HG02759 (cell line): ENCODE measurements at regions not wholly inside any gene's neighbourhood (a gene's known extent, or its start where the extent isn't known, plus 50 kb on each side); places are given as distances from the start of the nearest gene placed in this dataset.

ENCODE experiments used
- ATAC-seq: cut with Tn5 transposase; IDR thresholded peaks from one replicate; pipeline ENCODE4 v1.9.1; 2021; ENCODE audit warnings: mild to moderate bottlenecking, moderate library complexity; ENCODE audit not compliant: unreplicated experiment

DNA sequence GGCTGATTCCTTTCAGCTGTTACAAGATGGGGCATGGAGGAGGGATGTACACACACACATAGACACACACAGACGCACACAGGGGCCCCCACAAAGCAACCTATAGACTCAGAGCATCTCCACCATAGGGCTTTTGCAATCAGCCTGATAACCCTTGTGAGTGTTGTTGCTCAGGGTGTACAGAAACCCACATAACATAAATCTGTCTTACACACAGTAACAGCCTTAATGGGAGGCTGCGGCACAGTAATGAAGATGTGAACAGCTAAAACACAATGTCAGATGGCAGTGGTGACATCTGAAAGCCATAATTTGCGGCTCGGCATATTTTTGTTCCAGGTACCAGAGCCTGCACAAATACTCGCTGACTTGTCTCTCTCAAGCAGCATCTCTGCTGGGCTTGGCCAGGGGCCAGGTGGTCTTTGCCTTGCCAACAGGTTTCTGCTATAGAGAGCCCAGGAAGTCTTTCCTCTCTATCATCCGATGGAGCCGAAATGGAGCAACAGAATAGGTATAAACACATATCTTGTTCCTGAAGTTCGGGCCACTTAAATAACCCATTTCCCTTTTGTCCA, 357.2 kb upstream of the GATB start:
- no peak for ATAC-seq

DNA sequence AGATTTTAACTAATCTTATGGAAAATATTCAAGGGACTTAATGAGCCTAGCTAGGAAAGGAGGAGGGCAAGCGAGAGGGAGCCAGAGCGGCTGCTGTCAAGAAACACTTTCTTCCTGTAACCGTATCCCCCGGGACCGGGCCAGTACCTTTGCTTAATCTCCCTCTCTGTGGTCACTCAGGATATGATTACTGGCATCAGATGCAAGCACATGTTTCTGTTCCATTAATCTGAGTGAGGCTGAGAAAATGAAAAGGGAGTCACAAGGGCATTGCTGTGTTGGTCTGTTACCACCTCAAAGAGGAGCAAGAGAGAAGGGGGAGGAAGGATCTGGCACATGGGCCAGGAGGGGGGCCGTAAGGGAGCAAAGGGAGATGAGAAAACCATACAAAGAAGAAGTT, 356.7 kb upstream of the GATB start:
- ATAC-seq, result no peak

- no peak for ATAC-seq
Measured at GRCh38 chr4:152117054-152117453, 356.2 kb upstream of the GATB start.

GRCh38 chr4:152115794-152116193, 355.0 kb upstream of the GATB start:
- ATAC-seq, result no peak

- no peak for ATAC-seq
Measured at GRCh38 chr4:152115118-152115517, 354.3 kb upstream of the GATB start.

- ATAC-seq, result no peak
Measured at GRCh38 chr4:152114562-152114961, 353.8 kb upstream of the GATB start.

DNA sequence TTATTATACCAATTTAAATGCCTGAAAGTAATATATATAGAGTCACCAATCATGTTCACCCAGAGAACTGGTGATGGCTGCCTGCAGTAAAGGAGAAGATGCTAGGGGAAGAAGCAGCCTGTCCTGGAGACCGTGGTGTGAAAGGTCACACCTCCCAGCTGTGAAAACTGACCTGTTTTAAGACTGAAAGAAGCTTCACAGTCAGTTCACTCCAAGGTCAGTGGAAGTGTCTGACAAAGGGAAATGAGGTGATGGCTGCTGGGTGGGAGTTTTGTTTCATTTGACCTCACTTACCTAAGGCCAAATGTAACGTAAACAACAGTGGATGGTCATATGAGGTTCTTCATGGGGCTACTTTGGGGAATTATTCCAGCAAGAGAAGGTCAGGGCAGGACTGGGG, 352.1 kb upstream of the GATB start:
- peak; percentile 87 for ATAC-seq

DNA sequence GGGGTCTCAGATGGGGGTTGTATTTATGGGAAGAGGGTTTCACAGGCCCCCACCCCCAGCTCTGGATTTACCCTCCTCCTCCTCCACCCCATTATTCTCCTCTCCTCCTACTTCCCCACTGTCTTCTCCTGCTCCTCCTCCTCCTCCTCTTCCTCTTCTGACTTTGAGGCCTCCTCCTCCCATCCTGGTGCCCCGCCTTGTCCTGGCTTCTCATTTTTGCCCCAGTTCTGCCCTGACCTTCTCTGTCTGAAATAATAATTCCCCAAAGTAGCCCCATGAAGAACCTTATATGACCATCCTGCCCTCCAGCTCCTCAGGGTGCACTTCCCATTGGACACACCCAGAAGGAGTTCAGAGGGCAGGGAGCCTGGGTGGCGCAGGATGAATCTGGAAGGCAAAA, 351.4 kb upstream of the GATB start:
- no peak for ATAC-seq

- no peak for ATAC-seq
Measured at GRCh38 chr4:152110780-152111179, 350.0 kb upstream of the GATB start.

GRCh38 chr4:152109531-152110509, 349.0 kb upstream of the GATB start:
- no peak for ATAC-seq

DNA sequence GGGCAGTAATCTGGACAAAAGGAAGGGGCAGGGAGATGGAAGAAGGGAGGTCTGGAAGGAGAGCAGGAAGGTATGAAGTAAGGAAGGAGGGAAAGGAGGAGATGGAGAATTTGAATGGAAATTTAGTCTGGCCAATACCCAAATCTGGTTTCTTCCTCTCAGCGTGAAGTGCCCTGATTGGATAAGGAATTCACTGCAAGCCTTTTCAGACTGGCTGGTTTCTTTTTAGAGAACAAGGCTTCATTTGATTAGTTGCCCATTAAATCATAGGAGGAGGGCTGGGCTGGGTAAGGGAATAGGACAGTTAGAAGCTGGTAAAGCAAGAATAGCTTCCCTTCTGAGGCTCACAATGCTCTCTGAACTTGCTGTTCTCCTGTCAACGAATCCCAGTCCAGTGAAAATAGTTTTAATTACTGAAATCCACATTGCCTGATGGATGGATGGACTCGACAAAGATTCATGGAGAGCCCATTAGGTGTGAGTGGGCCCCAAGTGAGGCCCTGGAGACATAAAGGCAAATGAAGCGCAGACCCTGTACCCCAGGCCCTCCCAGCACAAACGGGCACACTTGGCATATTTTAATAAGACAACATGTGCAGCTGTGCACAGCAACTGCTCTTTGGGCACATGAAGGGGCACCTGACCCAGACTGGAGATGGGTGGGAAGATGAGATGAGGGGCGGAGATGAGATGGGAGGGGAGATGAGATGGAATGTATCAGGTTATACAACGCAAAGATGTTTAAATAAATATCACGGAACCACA, 347.1 kb upstream of the GATB start:
- no peak for ATAC-seq

DNA sequence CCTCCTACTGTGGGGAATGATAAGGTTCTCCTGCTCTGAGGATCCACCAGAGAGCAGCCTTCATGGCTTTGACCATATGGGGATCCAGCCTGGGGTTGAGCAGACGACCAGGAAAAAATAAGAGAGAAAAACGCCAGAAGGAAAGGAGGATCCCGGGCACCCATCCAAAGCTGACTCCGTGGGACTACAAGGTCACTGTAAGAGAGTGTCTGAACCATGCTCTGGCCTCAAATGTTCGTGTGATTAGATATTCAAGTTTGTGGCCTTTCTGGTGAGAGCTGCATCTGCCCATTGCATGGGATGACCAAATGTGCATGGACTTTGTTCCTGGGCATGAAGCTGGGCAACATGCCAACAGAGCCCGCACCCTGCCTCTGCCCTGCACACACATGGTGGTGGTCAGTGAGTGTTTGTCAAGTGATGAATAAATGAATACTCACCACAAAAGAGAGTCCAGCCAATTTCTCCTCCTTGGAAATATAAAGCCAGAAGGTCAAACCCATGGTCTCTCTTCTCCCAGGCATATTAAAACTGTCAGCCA, 346.0 kb upstream of the GATB start:
- no peak for ATAC-seq

- ATAC-seq, result no peak
Measured at GRCh38 chr4:152106113-152106763, 345.4 kb upstream of the GATB start.

GRCh38 chr4:152104901-152105357, 344.1 kb upstream of the GATB start:
- no peak for ATAC-seq

DNA sequence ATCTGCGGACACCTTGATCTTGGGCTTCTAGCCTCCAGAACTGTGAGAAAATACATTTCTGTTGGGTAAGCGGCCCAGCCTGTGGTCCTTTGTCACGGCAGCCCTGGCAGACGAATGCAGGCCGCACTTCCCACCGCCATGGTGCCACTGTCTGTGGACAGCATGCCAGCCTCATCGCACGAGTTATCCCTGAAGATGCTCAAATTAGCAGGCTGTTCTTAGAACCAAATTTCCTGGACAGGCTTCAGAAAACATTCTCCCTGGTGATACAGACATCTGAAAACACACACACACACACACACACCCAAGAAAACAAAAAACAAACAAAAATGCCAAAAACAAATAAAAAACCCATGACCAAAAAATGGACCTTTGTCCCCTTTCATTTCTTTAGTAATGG, 343.5 kb upstream of the GATB start:
- ATAC-seq, result no peak

DNA sequence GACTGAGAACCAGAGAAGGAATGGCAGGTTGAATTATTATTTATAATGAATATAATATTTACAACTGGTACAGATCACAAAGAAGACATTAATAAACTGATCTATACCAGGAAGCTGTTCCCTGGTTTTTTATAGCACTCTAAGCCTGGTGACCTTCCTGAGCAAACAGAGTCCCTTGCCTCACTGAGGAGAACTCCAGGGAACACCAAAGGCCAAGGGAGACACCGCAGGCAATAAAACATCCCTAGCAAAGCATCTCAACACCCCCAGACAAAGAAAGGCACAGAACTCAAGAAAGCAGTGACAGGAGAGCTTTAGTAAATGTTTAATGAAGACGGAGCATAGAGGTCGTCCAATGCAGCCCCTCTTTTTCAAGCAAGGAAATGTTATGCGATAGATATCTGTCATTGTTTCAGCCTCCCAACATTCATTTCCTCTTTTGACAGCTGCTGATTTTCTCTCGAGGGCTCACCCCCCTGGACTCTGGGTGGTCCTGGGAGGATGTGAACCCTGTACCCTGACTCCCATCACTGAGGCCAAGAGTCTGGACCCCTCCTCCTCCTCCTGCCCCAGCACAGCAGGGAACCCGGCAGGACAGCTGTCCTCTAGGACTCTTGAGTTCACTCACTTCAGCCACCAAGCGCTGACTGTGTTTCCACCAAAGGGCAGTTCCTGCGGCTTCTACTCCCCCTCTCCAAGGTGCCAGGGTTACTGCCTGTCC, 342.5 kb upstream of the GATB start:
- ATAC-seq, result no peak

GRCh38 chr4:152102436-152103000, 341.7 kb upstream of the GATB start:
- ATAC-seq, result no peak

DNA sequence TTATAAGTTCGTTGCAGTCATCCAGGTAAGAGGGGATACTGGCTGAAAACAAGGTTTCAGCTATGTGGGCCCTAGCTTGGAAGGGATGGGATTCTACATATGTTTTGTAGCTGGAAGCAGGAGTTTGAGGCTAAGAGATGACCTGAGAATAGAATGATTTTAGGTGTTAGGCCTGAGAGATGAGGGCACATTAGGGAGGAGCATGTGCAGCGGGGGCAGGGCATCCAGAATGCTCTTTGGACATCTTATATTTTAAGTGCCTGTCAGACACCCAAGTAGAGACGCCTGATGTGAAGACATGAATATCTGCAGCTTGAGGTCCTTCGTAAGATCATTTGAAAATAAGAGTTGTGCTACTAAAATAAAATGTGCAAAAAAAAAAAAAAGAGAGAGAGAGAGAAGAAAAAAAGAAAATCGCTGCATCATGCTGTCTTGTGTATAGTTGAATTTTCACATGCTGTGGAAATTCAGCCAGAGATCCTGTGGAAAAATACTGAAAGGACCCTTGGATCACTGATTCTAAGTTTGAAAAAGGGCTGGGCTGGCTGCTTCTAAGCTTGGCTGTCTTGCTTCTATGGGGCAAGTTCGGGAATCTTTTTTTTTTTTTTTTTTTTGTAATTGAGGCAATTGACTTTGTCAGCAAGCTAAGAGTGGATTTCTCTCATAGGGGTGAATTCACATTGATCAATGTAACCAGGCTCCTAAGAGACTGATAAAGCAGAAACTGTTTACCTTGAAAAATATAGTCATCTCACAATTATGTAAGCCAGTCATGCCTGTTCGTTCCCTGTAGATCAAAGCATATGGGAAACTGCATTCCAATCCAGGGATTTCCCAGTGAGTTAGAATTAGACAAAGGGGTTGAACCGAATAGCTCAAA, 341.0 kb upstream of the GATB start:
- ATAC-seq, result no peak
